Posterior cingulate gyrus (tissue), 11 donors: ENCODE measurements at regions not wholly inside any gene's neighbourhood (a gene's known extent, or its start where the extent isn't known, plus 50 kb on each side); places are given as distances from the start of the nearest gene placed in this dataset.

ENCODE experiments used
- DNase-seq, 10 donors: peaks; one replicate each; pipeline versions ENCODE4 v3.0.0 to v3.0.0-alpha.2; 2020 to 2021; ENCODE audit warnings: mixed read lengths in 3 of 10
- intact Hi-C: fragments of 100-400 bp; cut with DNase I; formaldehyde crosslinking; loops from one replicate; pipeline ENCODE4 v1.15.1; 2023

DNA sequence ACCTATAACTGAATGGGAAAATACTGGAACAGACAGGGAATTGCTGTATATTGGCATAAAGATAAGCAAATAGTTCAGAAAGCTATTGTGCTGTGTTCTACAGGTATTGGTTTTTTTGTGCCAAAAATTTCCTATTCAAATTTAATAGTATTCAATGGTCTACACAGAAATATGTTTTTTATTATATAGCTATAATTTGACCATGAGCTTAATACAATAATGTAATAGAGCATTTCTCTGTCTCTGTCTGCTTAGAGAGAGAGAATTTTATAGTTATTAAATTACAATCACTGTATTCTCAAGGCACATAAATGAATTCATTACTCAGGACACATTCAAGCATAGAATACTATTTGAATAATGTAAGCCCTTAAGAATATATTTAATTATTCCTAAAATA is 62.3 kb upstream of the FZD8 start:
- no peak for DNase-seq
- intact Hi-C loops: no loop called here

DNA sequence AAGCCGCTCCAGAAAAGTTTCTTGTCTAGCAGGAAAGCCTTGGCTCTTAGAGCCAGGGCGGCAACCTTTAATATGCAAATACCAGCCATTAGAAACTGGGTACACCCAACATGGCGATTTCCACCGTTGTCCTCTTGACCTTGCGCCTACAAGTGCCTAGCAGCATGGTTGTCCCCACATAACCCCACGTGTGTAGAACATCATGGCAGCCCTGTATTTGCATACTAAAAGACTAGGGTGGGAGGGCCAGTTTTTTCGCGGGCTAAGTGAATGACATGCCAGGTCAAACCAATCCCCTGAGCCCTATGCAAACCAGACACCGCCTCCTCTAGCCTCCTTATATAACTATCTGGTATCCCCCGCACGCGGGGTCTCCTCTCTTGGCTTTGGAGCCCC is 58.4 kb upstream of the FZD8 start:
- intact Hi-C loops: no loop called here

DNA sequence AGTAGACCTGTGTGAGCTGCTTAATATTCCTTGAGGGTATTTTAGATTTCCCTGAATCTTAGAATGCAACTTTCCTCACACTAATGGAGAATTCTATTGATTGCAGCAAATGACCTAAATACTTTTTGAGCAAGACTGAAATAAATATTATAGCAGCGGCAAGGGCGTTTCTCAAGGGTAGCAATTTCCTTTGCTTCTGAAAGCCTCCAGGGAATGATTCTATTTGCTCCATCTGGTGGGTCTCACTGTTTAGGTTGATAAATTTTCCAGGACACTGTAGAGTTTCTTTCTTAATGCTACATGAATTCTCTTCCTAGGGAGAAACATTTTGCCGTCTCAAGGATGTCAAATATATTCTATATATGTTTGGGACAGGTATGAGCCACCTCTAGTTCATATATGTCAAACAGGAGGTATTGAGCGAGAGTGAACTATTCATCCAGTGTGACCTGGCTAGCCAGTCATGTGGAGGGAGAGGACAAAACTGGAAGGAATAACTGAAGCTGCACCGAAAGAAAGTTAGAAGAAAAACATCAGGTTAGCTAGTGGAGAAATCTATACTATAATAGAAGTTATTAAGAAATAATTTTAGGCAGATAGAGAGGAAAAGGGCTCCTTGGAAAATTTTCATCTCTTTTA is 57.9 kb upstream of the FZD8 start:
- no peak for DNase-seq
- intact Hi-C loops: no loop called here

More for the DNA sequence above, 58.4 kb upstream of the FZD8 start:
- no peak for DNase-seq

DNA sequence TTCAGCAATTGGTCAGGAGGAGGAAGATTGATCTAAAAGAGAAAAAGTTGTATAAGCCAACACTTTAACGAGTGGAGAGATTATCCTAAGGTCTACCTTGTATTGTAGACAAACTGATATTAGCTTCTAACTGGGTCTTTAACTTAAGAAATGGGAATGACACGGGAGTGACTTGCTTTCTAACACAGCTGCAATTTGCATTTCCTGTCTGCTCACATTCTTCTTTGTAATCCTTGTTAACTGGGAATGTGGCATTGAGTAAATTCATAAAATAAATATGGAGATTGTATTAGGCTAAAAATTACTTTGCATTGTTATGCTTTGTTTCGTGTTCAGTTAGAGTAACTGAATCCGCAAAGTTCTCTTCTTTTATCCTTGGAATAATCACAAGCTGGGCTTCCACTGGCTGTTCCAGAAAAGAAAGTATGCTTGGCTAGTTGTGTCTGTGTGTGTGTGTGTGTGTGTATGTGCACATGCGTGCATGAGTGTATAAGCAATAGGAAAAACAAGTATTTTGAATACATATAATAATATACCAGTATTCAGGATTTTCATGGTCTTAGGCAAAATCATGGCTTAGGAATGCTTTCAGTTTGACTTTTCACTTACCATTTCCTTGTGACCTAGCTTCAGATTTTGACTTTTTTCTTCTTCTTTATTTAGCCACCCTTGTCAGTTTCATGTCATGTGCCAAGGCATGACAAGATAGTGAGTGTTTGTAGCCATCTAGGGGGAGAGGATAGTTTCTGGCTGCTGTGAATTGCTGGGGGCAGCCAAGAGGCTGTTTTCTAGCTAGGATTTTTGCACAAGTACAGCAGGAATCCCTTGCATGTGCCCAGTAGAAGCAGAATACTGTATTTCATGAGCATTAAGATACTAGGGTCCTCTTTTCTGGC is 54.5 kb upstream of the FZD8 start:
- intact Hi-C loops: no loop called here
- no peak for DNase-seq

DNA sequence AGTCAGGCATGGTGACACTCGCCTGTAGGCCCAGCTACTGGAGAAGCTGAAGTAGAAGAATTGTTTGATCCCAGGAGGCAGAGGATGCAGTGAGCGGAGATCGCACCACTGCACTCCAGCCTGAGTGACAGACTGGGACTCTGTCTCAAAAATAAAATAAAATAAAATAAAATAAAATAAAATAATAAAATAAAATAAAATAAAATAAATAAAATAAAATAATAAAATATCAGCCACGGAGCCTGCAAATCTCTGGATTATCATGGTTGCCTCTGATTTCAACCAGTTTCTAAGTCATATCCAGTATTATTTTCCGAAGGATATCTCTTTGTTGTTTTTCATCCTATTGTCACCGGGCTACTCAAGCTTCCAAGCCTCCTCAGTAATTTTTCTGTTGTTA is 51.7 kb upstream of the FZD8 start:
- no peak for DNase-seq
- intact Hi-C loops: no loop called here
